ENCODE measurements at regions not wholly inside any gene's neighbourhood (a gene's known extent, or its start where the extent isn't known, plus 50 kb on each side); places are given as distances from the start of the nearest gene placed in this dataset.

- TF ChIP-seq ZNF512 (CRISPR knock-in tag; IDR thresholded peaks at IDR 0.05) (no peak), ARID2 (CRISPR knock-in tag; IDR thresholded peaks at IDR 0.05; ENCODE audit: borderline replicate concordance) (no peak), ZNF782 (CRISPR knock-in tag; IDR thresholded peaks at IDR 0.05; ENCODE audit: borderline replicate concordance) (no peak), PBX3 (CRISPR knock-in tag; IDR thresholded peaks at IDR 0.05; ENCODE audit: borderline replicate concordance) (no peak), POLR2G (IDR thresholded peaks at IDR 0.05; ENCODE audit: low read depth, low read length) (no peak), GZF1 (CRISPR knock-in tag; IDR thresholded peaks at IDR 0.05) (no peak), E2F5 (CRISPR knock-in tag; conservative IDR thresholded peaks at IDR 0.05) (no peak), DBP (CRISPR knock-in tag; IDR thresholded peaks at IDR 0.05; ENCODE audit: not compliant biosample characterization) (no peak)
Observed at GRCh38 chr12:118488034-118488433, 111.7 kb downstream of the SUDS3 start (continued).

- Histone ChIP-seq H3K36me3 (replicated peaks in 1 of 2; ENCODE audit: control insufficient read depth in 1 of 2, insufficient read depth in 2 of 2, low read length in 2 of 2) (no peaks in the 10 kb centered on the region), H3K4me3 (replicated peaks in 1 of 3; ENCODE audit: insufficient read depth in 1 of 3, low read depth in 2 of 3, low read length in 3 of 3) (no peak overlapping the region), H4K20me1 (ENCODE audit: insufficient read depth, low read length) (no peaks in the 10 kb centered on the region), H3K4me2 (ENCODE audit: low read depth, low read length) (no peak overlapping the region), H3K4me1 (ENCODE audit: insufficient read depth, low read length) (no peaks in the 10 kb centered on the region), H3K27me3 (ENCODE audit: control insufficient read depth in 1 of 2, insufficient read depth in 2 of 2, low read length in 2 of 2) (no peaks in the 10 kb centered on the region), H3K79me2 (ENCODE audit: insufficient read depth, low read length) (no peaks in the 10 kb centered on the region), H3K27ac (ENCODE audit: extremely low read length, insufficient read depth, low read length) (no peak overlapping the region), H3K9ac (ENCODE audit: insufficient read depth, low read depth, low read length) (no peak overlapping the region), H2AFZ (ENCODE audit: low read length) (no peak overlapping the region), H3K9me3 (ENCODE audit: low read length) (no peaks in the 10 kb centered on the region)
- in situ Hi-C loops (cut with HindIII; ENCODE audit: extremely low pct_ligation_motif_present, low pct_unique_long_range_greater_than_20kb), result no loop called here
- FAIRE-seq (no peak), ATAC-seq (no peak), DNase-seq (ENCODE audit: low spot score) (no peak)
- BruUV-seq (replicated peaks), result no TSS peak
- ChIA-PET POLR2A (no interaction called here), CTCF (ENCODE audit: low intra/inter-chr PET ratio, low total read pairs) (no interaction called here)
- intact Hi-C loops (cut with micrococcal nuclease; ENCODE audit: unreplicated experiment), result no loop called here
- WGBS (ENCODE audit: low lambda C conversion rate), result 0% methylated on average over 2 of the region's 2 CpGs
- no peak for TF ChIP-seq ZSCAN9 (CRISPR knock-in tag; IDR thresholded peaks at IDR 0.05; ENCODE audit: borderline replicate concordance)
- TF ChIP-seq TSC22D2 (CRISPR knock-in tag; IDR thresholded peaks at IDR 0.05; ENCODE audit: borderline replicate concordance), result no peak
- TF ChIP-seq ZBTB39 (CRISPR knock-in tag; IDR thresholded peaks at IDR 0.05), result no peak
- TF ChIP-seq DR1 (CRISPR knock-in tag; IDR thresholded peaks at IDR 0.05), result no peak
- TF ChIP-seq RBM22 (optimal IDR thresholded peaks at IDR 0.05; ENCODE audit: low read length), result no peak
- TF ChIP-seq JARID2 (CRISPR knock-in tag; IDR thresholded peaks at IDR 0.05; ENCODE audit: insufficient replicate concordance), result no peak
- no peak for TF ChIP-seq HINFP (CRISPR knock-in tag; IDR thresholded peaks at IDR 0.05; ENCODE audit: low read depth)
- no peak for TF ChIP-seq SATB2 (CRISPR knock-in tag; IDR thresholded peaks at IDR 0.05)
Observed at GRCh38 chr12:118493962-118494361, 117.6 kb downstream of the SUDS3 start.
